ENCODE measurements at regions not wholly inside any gene's neighbourhood (a gene's known extent, or its start where the extent isn't known, plus 50 kb on each side); places are given as distances from the start of the nearest gene placed in this dataset.

DNA sequence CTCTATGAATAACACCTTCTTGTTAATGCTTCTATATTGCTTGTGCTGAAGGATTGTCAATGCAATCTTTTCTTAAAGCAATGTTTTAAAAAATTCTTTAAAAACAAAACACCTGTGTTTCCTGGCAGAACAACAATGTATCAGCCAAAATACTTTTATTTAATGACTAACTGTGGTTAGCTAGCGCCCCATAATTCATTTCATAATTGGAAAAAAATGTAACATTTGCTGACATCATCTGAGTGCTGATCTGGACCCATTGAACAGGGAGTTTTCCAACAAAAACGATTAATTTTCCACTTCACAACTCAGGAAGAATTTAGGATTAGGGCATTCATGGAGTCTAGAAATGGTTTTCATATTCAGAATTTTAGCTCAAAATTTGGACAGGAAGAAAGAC, 137.6 kb upstream of the CDK6 start:
- Histone ChIP-seq H3K27ac (ENCODE audit: low read length) (no peak overlapping the region), H2AFZ (ENCODE audit: low read length) (no peak overlapping the region), H3K4me2 (ENCODE audit: low read depth, low read length, poor library complexity, severe bottlenecking) (no peak overlapping the region), H4K20me1 (ENCODE audit: insufficient read depth, low read depth, low read length) (no peaks in the 10 kb centered on the region), H3K9ac (ENCODE audit: low read length) (no peak overlapping the region), H3K79me2 (ENCODE audit: low read length) (no peaks in the 10 kb centered on the region), H3K9me2 (replicated peaks; ENCODE audit: insufficient read depth, low read length) (no peaks in the 10 kb centered on the region), H3K36me3 (ENCODE audit: insufficient read depth, low read length) (no peaks in the 10 kb centered on the region), H3K27me3 (ENCODE audit: low read length) (no peaks in the 10 kb centered on the region), H3K4me3 (ENCODE audit: low read length) (no peak overlapping the region), H3K4me1 (ENCODE audit: low read length) (no peaks in the 10 kb centered on the region), H3K9me3 (ENCODE audit: low read length) (peaks cover 6% of the 10 kb centered on the region)
- DNase-seq, result no peak

DNA sequence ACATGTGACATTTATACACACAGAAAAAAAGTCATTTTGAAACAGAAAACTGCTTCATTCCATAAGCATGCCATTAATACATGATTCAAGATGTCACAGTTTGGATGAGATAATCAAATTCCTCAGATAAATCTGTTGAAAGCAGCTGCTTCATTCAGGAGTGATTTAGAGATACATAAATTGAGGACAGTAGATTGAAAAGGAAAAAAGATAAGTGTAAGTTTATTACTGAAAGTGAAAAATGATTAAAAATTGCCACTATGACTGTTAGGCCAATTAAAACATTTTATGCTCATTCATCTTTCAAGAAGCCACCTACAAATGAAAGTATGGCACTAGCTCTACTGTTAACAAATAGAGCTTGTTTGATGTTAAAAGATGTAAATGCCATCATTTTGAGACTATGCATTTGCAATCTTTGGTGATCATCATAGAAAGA, 136.9 kb upstream of the CDK6 start:
- no peak overlapping the region for H3K4me2 ChIP-seq (ENCODE audit: low read depth, low read length, poor library complexity, severe bottlenecking)
- H4K20me1 ChIP-seq (ENCODE audit: insufficient read depth, low read depth, low read length), result no peaks in the 10 kb centered on the region
- no peaks in the 10 kb centered on the region for H3K27me3 ChIP-seq (ENCODE audit: low read length)

DNA sequence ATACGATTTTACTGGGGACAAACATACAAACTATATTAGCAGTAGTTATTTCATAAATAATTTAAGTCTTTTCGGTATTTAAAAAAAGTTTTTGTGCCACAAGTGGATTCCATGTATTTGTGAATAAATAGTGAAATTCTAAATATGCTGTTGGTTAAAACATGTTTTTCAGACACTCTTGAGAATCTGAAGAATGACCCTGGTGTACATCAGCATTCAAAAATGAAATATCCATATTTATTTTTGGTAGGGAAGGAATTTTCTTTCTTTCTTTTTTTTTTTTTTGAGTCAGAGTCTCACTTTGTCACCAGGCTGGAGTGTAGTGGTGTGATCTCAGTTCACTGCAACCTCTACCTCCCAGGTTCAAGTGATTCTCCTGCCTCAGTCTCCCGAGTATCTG, 136.1 kb upstream of the CDK6 start:
- Histone ChIP-seq H2AFZ (ENCODE audit: low read length) (no peak overlapping the region), H3K9me3 (ENCODE audit: low read length) (peaks cover 6% of the 10 kb centered on the region), H3K27ac (ENCODE audit: low read length) (no peak overlapping the region), H4K20me1 (ENCODE audit: insufficient read depth, low read depth, low read length) (no peaks in the 10 kb centered on the region), H3K36me3 (ENCODE audit: insufficient read depth, low read length) (no peaks in the 10 kb centered on the region), H3K9me2 (replicated peaks; ENCODE audit: insufficient read depth, low read length) (no peaks in the 10 kb centered on the region), H3K4me1 (ENCODE audit: low read length) (no peaks in the 10 kb centered on the region), H3K4me3 (ENCODE audit: low read length) (no peak overlapping the region), H3K27me3 (ENCODE audit: low read length) (no peaks in the 10 kb centered on the region), H3K4me2 (ENCODE audit: low read depth, low read length, poor library complexity, severe bottlenecking) (no peak overlapping the region), H3K9ac (ENCODE audit: low read length) (no peak overlapping the region), H3K79me2 (ENCODE audit: low read length) (no peaks in the 10 kb centered on the region)
- no peak for DNase-seq

More for the DNA sequence above, 136.9 kb upstream of the CDK6 start:
- Histone ChIP-seq H3K4me1 (ENCODE audit: low read length) (no peaks in the 10 kb centered on the region), H3K4me3 (ENCODE audit: low read length) (no peak overlapping the region), H3K36me3 (ENCODE audit: insufficient read depth, low read length) (no peaks in the 10 kb centered on the region), H3K79me2 (ENCODE audit: low read length) (no peaks in the 10 kb centered on the region), H3K9ac (ENCODE audit: low read length) (no peak overlapping the region), H3K9me2 (replicated peaks; ENCODE audit: insufficient read depth, low read length) (no peaks in the 10 kb centered on the region), H3K9me3 (ENCODE audit: low read length) (peaks cover 6% of the 10 kb centered on the region), H2AFZ (ENCODE audit: low read length) (no peak overlapping the region), H3K27ac (ENCODE audit: low read length) (no peak overlapping the region)
- no peak for DNase-seq

DNA sequence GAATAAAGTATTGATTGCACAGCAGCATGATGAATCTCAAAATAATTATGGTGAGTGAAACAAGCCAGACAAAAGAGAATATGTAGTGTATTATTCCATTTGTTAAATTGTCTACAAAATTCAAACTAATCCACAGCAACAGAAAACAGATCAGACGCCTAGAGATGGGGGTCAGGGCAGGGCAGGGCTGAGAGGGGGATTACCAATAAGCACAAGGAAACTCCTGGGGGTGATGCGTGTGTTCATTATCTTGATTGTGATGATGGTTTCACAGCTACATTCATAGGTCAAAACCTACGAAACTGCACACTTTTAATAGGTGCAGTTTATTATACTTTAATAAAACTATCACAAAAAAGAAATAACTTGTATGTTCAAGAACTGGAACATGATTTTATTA, 132.7 kb upstream of the CDK6 start:
- Histone ChIP-seq H3K27ac (ENCODE audit: low read length) (no peak overlapping the region), H3K9me3 (ENCODE audit: low read length) (no peaks in the 10 kb centered on the region), H3K4me3 (ENCODE audit: low read length) (no peak overlapping the region), H4K20me1 (ENCODE audit: insufficient read depth, low read depth, low read length) (no peaks in the 10 kb centered on the region), H3K9ac (ENCODE audit: low read length) (no peak overlapping the region), H3K4me1 (ENCODE audit: low read length) (no peaks in the 10 kb centered on the region), H3K4me2 (ENCODE audit: low read depth, low read length, poor library complexity, severe bottlenecking) (no peak overlapping the region), H3K79me2 (ENCODE audit: low read length) (no peaks in the 10 kb centered on the region), H2AFZ (ENCODE audit: low read length) (no peak overlapping the region), H3K27me3 (ENCODE audit: low read length) (no peaks in the 10 kb centered on the region), H3K36me3 (ENCODE audit: insufficient read depth, low read length) (no peaks in the 10 kb centered on the region), H3K9me2 (replicated peaks; ENCODE audit: insufficient read depth, low read length) (no peaks in the 10 kb centered on the region)
- DNase-seq, result no peak

DNA sequence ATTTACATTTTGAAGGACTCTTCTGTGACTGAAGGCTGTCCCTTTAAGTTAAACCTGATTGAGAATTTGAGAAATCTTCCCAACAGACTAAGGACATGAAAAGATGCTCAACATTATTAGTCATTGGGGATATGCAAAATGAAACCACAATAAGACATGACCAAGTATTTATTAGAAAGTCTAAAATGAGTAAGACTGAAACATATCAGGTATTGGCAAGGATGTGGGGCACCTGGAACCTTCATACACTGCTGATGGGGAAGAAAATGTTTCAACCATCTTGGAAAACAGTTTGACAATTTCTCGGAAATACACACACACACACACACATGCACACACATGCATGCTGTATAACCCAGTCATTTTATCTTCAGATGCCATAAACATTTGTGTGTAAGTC, 132.1 kb upstream of the CDK6 start:
- H3K36me3 ChIP-seq (ENCODE audit: insufficient read depth, low read length), result no peaks in the 10 kb centered on the region
- H3K4me2 ChIP-seq (ENCODE audit: low read depth, low read length, poor library complexity, severe bottlenecking), result no peak overlapping the region
- no peak overlapping the region for H2AFZ ChIP-seq (ENCODE audit: low read length)
- H3K4me3 ChIP-seq (ENCODE audit: low read length), result no peak overlapping the region
- DNase-seq, result no peak
- no peaks in the 10 kb centered on the region for H3K4me1 ChIP-seq (ENCODE audit: low read length)
- no peaks in the 10 kb centered on the region for H3K27me3 ChIP-seq (ENCODE audit: low read length)
- H3K9me2 ChIP-seq (replicated peaks; ENCODE audit: insufficient read depth, low read length), result no peaks in the 10 kb centered on the region
- H3K79me2 ChIP-seq (ENCODE audit: low read length), result no peaks in the 10 kb centered on the region
- no peak overlapping the region for H3K9ac ChIP-seq (ENCODE audit: low read length)
- no peaks in the 10 kb centered on the region for H3K9me3 ChIP-seq (ENCODE audit: low read length)
- H4K20me1 ChIP-seq (ENCODE audit: insufficient read depth, low read depth, low read length), result no peaks in the 10 kb centered on the region
- H3K27ac ChIP-seq (ENCODE audit: low read length), result no peak overlapping the region

DNA sequence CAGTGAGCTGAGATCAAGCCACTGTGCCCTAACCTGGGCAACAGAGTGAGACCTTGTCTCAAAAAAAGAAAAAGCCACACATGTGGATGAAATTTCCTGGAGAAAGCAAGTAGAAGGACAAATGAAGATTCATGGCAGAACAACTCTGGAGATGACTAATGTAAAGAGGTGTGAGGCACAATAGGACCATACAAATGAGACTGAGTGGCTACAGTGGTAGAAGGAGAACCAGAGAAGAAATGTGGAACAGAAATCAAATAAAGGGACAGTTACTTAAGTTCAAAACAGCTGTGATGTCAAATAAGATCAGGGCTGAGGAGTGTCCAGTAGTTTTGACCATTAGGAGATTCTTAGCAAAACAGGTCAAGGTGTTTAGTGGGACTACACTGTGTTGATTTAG, 130.9 kb upstream of the CDK6 start:
- no peak overlapping the region for H3K9ac ChIP-seq (ENCODE audit: low read length)
- no peaks in the 10 kb centered on the region for H3K79me2 ChIP-seq (ENCODE audit: low read length)
- no peak overlapping the region for H3K4me3 ChIP-seq (ENCODE audit: low read length)
- no peaks in the 10 kb centered on the region for H3K4me1 ChIP-seq (ENCODE audit: low read length)
- no peaks in the 10 kb centered on the region for H3K27me3 ChIP-seq (ENCODE audit: low read length)
- H2AFZ ChIP-seq (ENCODE audit: low read length), result no peak overlapping the region
- H3K4me2 ChIP-seq (ENCODE audit: low read depth, low read length, poor library complexity, severe bottlenecking), result no peak overlapping the region
- H3K9me2 ChIP-seq (replicated peaks; ENCODE audit: insufficient read depth, low read length), result no peaks in the 10 kb centered on the region
- H3K36me3 ChIP-seq (ENCODE audit: insufficient read depth, low read length), result no peaks in the 10 kb centered on the region
- H4K20me1 ChIP-seq (ENCODE audit: insufficient read depth, low read depth, low read length), result no peaks in the 10 kb centered on the region
- no peaks in the 10 kb centered on the region for H3K9me3 ChIP-seq (ENCODE audit: low read length)
- no peak overlapping the region for H3K27ac ChIP-seq (ENCODE audit: low read length)
- DNase-seq, result no peak

DNA sequence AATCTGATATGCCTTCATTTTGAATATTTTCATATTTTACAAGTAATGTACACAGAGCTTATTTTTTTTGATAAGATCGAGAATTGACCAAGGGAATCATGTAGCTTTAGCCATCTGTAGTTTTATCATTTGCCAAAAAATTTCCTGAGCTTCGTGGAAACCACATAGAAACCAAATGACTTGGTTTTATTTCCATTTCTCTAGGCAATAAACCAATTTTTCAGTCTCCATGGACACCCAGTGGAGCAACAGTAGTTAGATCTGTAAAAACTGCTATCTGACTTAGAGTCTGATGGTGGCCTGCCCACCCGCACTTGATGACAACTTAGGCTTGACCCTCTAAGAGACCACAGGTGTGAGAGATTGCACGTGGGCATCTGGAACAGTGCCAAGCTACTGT, 127.8 kb upstream of the CDK6 start:
- Histone ChIP-seq H3K4me3 (ENCODE audit: low read length) (no peak overlapping the region), H3K27ac (ENCODE audit: low read length) (no peak overlapping the region), H3K9ac (ENCODE audit: low read length) (no peak overlapping the region), H3K4me1 (ENCODE audit: low read length) (no peaks in the 10 kb centered on the region), H3K27me3 (ENCODE audit: low read length) (no peaks in the 10 kb centered on the region), H3K9me3 (ENCODE audit: low read length) (no peaks in the 10 kb centered on the region), H2AFZ (ENCODE audit: low read length) (no peak overlapping the region), H3K36me3 (ENCODE audit: insufficient read depth, low read length) (no peaks in the 10 kb centered on the region), H3K9me2 (replicated peaks; ENCODE audit: insufficient read depth, low read length) (no peaks in the 10 kb centered on the region), H3K79me2 (ENCODE audit: low read length) (no peaks in the 10 kb centered on the region), H4K20me1 (ENCODE audit: insufficient read depth, low read depth, low read length) (no peaks in the 10 kb centered on the region), H3K4me2 (ENCODE audit: low read depth, low read length, poor library complexity, severe bottlenecking) (no peak overlapping the region)
- no peak for DNase-seq

DNA sequence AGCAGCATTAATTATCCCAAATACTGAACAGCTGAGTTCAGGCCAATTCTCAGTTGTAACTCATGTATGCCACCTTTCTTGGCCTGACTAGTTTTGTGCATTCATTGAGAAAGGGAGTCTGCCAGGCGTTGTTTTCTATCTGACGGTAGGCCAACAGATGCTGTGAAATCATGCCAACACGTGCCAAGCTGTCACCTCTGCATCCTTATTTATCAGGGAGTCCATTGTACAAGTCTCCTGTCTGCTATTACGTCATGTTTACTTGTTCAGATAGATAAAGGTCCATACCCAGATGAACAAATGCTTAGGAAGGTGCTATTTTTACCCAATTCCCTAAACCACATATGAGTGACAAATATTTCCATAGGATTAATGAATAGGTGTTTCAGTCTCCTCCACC, 127.2 kb upstream of the CDK6 start:
- no peaks in the 10 kb centered on the region for H3K27me3 ChIP-seq (ENCODE audit: low read length)
- no peak overlapping the region for H3K9ac ChIP-seq (ENCODE audit: low read length)
- no peaks in the 10 kb centered on the region for H3K9me2 ChIP-seq (replicated peaks; ENCODE audit: insufficient read depth, low read length)
- no peak overlapping the region for H3K4me2 ChIP-seq (ENCODE audit: low read depth, low read length, poor library complexity, severe bottlenecking)
- no peaks in the 10 kb centered on the region for H3K79me2 ChIP-seq (ENCODE audit: low read length)
- H3K4me3 ChIP-seq (ENCODE audit: low read length), result no peak overlapping the region
- no peak overlapping the region for H2AFZ ChIP-seq (ENCODE audit: low read length)
- H3K27ac ChIP-seq (ENCODE audit: low read length), result no peak overlapping the region
- H3K9me3 ChIP-seq (ENCODE audit: low read length), result no peaks in the 10 kb centered on the region
- no peaks in the 10 kb centered on the region for H3K36me3 ChIP-seq (ENCODE audit: insufficient read depth, low read length)
- no peak for DNase-seq
- H3K4me1 ChIP-seq (ENCODE audit: low read length), result no peaks in the 10 kb centered on the region
- no peaks in the 10 kb centered on the region for H4K20me1 ChIP-seq (ENCODE audit: insufficient read depth, low read depth, low read length)

DNA sequence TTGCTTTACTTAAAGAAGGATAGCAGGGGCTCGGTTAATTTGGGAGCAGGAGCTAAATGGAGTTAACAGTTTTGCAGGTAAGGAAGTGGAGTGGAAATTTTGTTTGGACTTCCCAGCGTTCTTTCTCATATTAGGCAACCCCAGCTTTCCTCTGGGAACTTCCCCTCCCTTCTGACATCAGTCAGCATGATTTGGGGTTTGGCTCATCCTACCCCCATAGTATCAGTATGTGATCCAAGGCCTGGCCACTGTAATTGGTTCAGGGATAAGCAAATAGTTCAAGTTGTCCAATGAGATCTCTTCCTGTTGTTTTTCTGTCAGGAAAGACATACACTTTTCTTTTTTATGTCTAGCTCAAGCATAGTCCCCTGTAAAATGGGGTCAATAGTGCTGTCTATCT, 125.6 kb upstream of the CDK6 start:
- Histone ChIP-seq H3K36me3 (ENCODE audit: insufficient read depth, low read length) (no peaks in the 10 kb centered on the region), H3K79me2 (ENCODE audit: low read length) (no peaks in the 10 kb centered on the region), H3K9me2 (replicated peaks; ENCODE audit: insufficient read depth, low read length) (no peaks in the 10 kb centered on the region), H3K4me1 (ENCODE audit: low read length) (no peaks in the 10 kb centered on the region), H3K4me2 (ENCODE audit: low read depth, low read length, poor library complexity, severe bottlenecking) (no peak overlapping the region), H4K20me1 (ENCODE audit: insufficient read depth, low read depth, low read length) (no peaks in the 10 kb centered on the region), H3K9me3 (ENCODE audit: low read length) (no peaks in the 10 kb centered on the region), H3K27ac (ENCODE audit: low read length) (no peak overlapping the region), H3K27me3 (ENCODE audit: low read length) (no peaks in the 10 kb centered on the region), H3K4me3 (ENCODE audit: low read length) (no peak overlapping the region), H3K9ac (ENCODE audit: low read length) (no peak overlapping the region), H2AFZ (ENCODE audit: low read length) (no peak overlapping the region)
- no peak for DNase-seq

Data from Karpas-422 (cell line).